B cell (primary cell): ENCODE measurements at regions not wholly inside any gene's neighbourhood (a gene's known extent, or its start where the extent isn't known, plus 50 kb on each side); places are given as distances from the start of the nearest gene placed in this dataset.

Experiments used
- CTCF ChIP-seq: fragments of 200-600 bp; IDR thresholded peaks from one replicate; pipeline ENCODE4 v1.8.0; 2022; ENCODE audit warnings: antibody characterized with exemption, mild to moderate bottlenecking
- EZH2 ChIP-seq: IDR thresholded peaks from 2 replicates; pipeline ENCODE4 v1.6.1; 2012; ENCODE audit warnings: borderline replicate concordance, low read depth, mild to moderate bottlenecking, moderate library complexity, low read length; ENCODE audit not compliant: insufficient read depth, poor library complexity, severe bottlenecking

DNA sequence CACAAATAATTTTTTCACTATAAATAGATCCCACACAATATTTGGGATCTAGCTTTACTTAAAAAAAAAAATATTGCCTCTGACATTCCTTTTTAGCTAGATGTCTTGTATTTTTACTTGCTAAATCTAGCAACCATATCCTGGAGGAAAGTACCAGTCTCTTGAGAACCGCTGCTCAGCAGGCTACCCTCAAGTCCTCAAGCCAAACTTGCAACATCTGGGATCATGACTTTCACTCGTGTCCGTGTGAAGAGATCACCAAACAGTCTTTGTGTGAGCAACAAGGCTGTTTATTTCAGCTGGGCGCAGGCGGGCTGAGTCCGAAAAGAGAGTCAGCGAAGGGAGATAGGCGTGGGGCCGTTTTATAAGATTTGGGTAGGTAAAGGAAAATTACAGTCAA is 180.3 kb upstream of the FER start:
- TF ChIP-seq CTCF (no peak), EZH2 (no peak)
